ENCODE measurements at regions not wholly inside any gene's neighbourhood (a gene's known extent, or its start where the extent isn't known, plus 50 kb on each side); places are given as distances from the start of the nearest gene placed in this dataset.

DNA sequence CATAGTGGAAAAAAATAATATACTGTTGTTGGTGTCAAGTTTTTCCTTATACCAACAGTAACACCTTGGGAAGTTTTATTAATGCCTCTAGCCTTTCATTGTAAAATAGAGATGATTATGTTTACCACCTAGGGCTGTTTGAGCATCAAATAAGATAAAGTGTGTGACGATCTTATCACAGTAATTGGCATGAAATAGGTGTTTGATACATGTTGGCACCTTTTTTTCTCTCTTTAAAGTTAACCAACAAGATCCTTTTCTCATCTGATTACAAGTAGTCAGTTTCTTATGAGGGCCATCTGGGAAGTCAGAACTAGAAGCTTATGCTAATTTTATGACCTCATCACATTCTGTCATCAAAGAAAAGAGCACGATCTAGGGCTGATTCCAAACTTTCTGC is 669.5 kb downstream of the CCSER2 start:
- H3K27ac ChIP-seq: no peak overlapping the region
- H3K27me3 ChIP-seq: peaks cover 0 to 3% (median 0%) of the 10 kb centered on the region in 7 donors
- H3K9me3 ChIP-seq: no peaks in the 10 kb centered on the region
- WGBS, 2 donors: 49 to 54% methylated on average over 2 of the region's 2 CpGs
- intact Hi-C loops (cut with DNase I): no loop called here
- no peak overlapping the region for H3K4me3 ChIP-seq
- ATAC-seq: no peak
- no peak for DNase-seq
- no peaks in the 10 kb centered on the region for H3K36me3 ChIP-seq
- TF ChIP-seq, protein P1, sequence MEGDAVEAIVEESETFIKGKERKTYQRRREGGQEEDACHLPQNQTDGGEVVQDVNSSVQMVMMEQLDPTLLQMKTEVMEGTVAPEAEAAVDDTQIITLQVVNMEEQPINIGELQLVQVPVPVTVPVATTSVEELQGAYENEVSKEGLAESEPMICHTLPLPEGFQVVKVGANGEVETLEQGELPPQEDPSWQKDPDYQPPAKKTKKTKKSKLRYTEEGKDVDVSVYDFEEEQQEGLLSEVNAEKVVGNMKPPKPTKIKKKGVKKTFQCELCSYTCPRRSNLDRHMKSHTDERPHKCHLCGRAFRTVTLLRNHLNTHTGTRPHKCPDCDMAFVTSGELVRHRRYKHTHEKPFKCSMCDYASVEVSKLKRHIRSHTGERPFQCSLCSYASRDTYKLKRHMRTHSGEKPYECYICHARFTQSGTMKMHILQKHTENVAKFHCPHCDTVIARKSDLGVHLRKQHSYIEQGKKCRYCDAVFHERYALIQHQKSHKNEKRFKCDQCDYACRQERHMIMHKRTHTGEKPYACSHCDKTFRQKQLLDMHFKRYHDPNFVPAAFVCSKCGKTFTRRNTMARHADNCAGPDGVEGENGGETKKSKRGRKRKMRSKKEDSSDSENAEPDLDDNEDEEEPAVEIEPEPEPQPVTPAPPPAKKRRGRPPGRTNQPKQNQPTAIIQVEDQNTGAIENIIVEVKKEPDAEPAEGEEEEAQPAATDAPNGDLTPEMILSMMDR (IDR thresholded peaks at IDR 0.05): no peak
- H3K4me1 ChIP-seq: no peaks in the 10 kb centered on the region

DNA sequence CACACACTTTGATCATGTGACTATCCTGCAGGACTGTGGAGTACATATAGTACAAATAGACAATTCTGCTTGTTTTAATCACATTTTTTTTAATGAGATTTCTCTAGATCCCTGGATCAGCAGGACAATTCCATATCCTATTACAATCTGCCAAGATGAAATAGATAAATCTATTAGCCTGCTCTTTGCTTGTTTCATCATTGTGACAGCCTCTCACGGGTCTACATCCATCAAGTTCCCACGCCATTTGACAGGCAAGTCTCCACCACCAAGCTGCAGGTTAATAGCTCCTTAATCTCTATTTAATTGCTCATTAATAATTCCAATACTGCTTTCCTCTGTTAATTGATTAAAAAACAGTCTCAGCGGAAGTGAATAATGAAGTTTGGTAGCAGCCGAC is 671.5 kb downstream of the CCSER2 start:
- DNase-seq: no peak
- ATAC-seq: no peak
- H3K4me3 ChIP-seq: no peak overlapping the region
- no peaks in the 10 kb centered on the region for H3K9me3 ChIP-seq
- H3K36me3 ChIP-seq: no peaks in the 10 kb centered on the region
- H3K4me1 ChIP-seq: no peaks in the 10 kb centered on the region
- 78 to 84% methylated on average over 4 of the region's 4 CpGs for WGBS, 2 donors
- no peak overlapping the region for H3K27ac ChIP-seq
- intact Hi-C loops (cut with DNase I): no loop called here
- TF ChIP-seq, protein P1 (IDR thresholded peaks at IDR 0.05): no peak
- H3K27me3 ChIP-seq: peaks cover 0 to 3% (median 0%) of the 10 kb centered on the region in 7 donors

DNA sequence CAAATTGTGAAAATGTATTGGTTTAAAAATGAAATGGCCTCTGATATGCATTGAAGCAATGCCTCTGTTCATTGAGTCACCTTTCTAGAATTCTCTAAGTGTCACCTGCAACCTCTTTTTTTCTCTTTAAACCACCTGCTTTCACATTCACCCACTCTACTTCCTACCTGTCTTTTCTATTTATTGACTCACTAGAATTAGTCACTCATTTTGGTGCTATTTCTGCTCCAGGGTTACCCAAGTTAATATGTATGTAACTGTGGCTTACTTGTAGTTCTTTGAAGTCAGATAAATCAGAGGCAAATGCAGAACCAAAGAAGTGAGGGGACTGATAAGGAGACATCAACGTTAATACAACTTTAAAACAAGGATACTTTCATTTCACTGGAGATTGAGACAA is 674.7 kb downstream of the CCSER2 start:
- no peak overlapping the region for H3K4me3 ChIP-seq
- intact Hi-C loops (cut with DNase I): no loop called here
- 41 to 54% methylated on average over 1 of the region's 1 CpG for WGBS, 2 donors
- DNase-seq (no peak), ATAC-seq (no peak)
- no peak overlapping the region for H3K27ac ChIP-seq
- H3K36me3 ChIP-seq: no peaks in the 10 kb centered on the region
- H3K9me3 ChIP-seq: no peaks in the 10 kb centered on the region
- peaks cover 0 to 3% (median 0%) of the 10 kb centered on the region in 7 donors for H3K27me3 ChIP-seq
- no peaks in the 10 kb centered on the region for H3K4me1 ChIP-seq
- TF ChIP-seq, protein P1 (IDR thresholded peaks at IDR 0.05): no peak

DNA sequence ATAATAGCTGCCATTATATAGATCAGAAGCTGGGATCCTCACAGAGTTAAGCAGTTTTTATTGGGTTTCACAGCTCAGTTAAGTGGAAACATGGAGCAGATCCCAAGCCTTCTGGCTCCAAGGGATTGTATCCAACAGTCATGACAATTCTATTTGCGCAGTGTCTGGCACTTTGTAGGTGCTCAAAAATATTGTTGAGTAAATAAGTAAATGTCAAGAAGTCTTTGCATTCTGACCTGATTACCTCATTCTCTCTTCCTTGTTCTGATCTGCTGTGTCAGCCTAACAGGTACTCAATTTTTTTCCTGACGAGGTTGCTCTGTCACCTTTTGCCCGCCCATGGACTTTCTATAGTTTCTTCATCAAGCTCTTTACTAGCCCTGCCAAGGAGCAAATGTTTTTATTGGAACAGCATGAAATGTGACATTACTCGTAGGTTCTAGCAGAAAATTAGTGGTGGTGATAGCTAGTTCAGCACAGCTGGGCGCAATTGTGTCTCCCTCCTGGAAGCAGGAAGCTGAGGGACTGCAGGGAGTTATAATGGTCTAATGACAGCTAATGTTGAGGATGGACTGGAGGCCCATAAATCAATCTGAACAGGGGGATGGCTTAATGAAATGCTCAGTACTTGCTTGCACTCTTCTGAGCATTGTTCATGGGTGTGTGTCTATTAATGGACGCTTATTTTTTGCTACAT is 680.2 kb downstream of the CCSER2 start:
- intact Hi-C loops (cut with DNase I): no loop called here
- ATAC-seq: no peak
- H3K27ac ChIP-seq: no peak overlapping the region
- WGBS, 2 donors: 71 to 83% methylated on average over 6 of the region's 6 CpGs
- H3K9me3 ChIP-seq: no peaks in the 10 kb centered on the region
- H3K27me3 ChIP-seq: no peaks in the 10 kb centered on the region
- no peak for DNase-seq
- TF ChIP-seq, protein P1 (IDR thresholded peaks at IDR 0.05): no peak
- H3K36me3 ChIP-seq: no peaks in the 10 kb centered on the region
- no peak overlapping the region for H3K4me3 ChIP-seq
- no peaks in the 10 kb centered on the region for H3K4me1 ChIP-seq
